ENCODE measurements at regions not wholly inside any gene's neighbourhood (a gene's known extent, or its start where the extent isn't known, plus 50 kb on each side); places are given as distances from the start of the nearest gene placed in this dataset.

- DNase-seq (ENCODE audit: extremely low spot score), result no peak
- H3K4me3 ChIP-seq, result no peak overlapping the region
- no peak for TF ChIP-seq EP300 (IDR thresholded peaks at IDR 0.05)
- no peak for TF ChIP-seq CTCF (IDR thresholded peaks at IDR 0.05)
- no peak for TF ChIP-seq POLR2AphosphoS5 (IDR thresholded peaks at IDR 0.05)
- no peak for TF ChIP-seq POLR2A (IDR thresholded peaks at IDR 0.05; ENCODE audit: low read depth)
- intact Hi-C loops (cut with DNase I), result no loop called here
- no peaks in the 10 kb centered on the region for H3K9me3 ChIP-seq
- no peak overlapping the region for H3K27ac ChIP-seq (replicated peaks in 1 of 4)
- no peaks in the 10 kb centered on the region for H3K4me1 ChIP-seq
- no peaks in the 10 kb centered on the region for H3K27me3 ChIP-seq
- H3K36me3 ChIP-seq, result no peaks in the 10 kb centered on the region
- 52% methylated on average over 2 of the region's 2 CpGs for WGBS
Measured at GRCh38 chr14:42299692-42300091, 693.0 kb downstream of the LRFN5 start.

- DNase-seq (ENCODE audit: extremely low spot score), result no peak
- WGBS, result 76% methylated on average over 1 of the region's 1 CpG
- Histone ChIP-seq H3K4me1 (no peaks in the 10 kb centered on the region), H3K27me3 (no peaks in the 10 kb centered on the region), H3K9me3 (no peaks in the 10 kb centered on the region), H3K4me3 (no peak overlapping the region), H3K36me3 (no peaks in the 10 kb centered on the region), H3K27ac (replicated peaks in 1 of 4) (no peak overlapping the region)
- intact Hi-C loops (cut with DNase I), result no loop called here
- no peak for TF ChIP-seq EP300 (IDR thresholded peaks at IDR 0.05)
- no peak for TF ChIP-seq POLR2A (IDR thresholded peaks at IDR 0.05; ENCODE audit: low read depth)
- TF ChIP-seq POLR2AphosphoS5 (IDR thresholded peaks at IDR 0.05), result no peak
Measured at GRCh38 chr14:42293180-42293579, 686.5 kb downstream of the LRFN5 start.

GRCh38 chr14:42277840-42278239, 671.2 kb downstream of the LRFN5 start:
- intact Hi-C loops (cut with DNase I), result no loop called here
- H3K27ac ChIP-seq (replicated peaks in 1 of 4), result no peak overlapping the region
- H3K4me3 ChIP-seq, result no peak overlapping the region
- H3K9me3 ChIP-seq, result peaks cover 0 to 3% (median 0%) of the 10 kb centered on the region in 4 donors
- H3K36me3 ChIP-seq, result no peaks in the 10 kb centered on the region
- WGBS, result 72% methylated on average over 2 of the region's 2 CpGs
- H3K27me3 ChIP-seq, result no peaks in the 10 kb centered on the region
- no peak for DNase-seq (ENCODE audit: extremely low spot score)
- TF ChIP-seq POLR2A (IDR thresholded peaks at IDR 0.05; ENCODE audit: low read depth) (no peak), EP300 (IDR thresholded peaks at IDR 0.05) (no peak), CTCF (IDR thresholded peaks at IDR 0.05) (no peak), POLR2AphosphoS5 (IDR thresholded peaks at IDR 0.05) (no peak)
- H3K4me1 ChIP-seq, result no peaks in the 10 kb centered on the region

GRCh38 chr14:42269234-42269633, 662.6 kb downstream of the LRFN5 start:
- no peaks in the 10 kb centered on the region for H3K9me3 ChIP-seq
- H3K4me3 ChIP-seq, result no peak overlapping the region
- no peaks in the 10 kb centered on the region for H3K36me3 ChIP-seq
- no peak for DNase-seq (ENCODE audit: extremely low spot score)
- intact Hi-C loops (cut with DNase I), result no loop called here
- H3K27me3 ChIP-seq, result no peaks in the 10 kb centered on the region
- WGBS, result 79% methylated on average over 1 of the region's 1 CpG
- H3K4me1 ChIP-seq, result no peaks in the 10 kb centered on the region
- no peak overlapping the region for H3K27ac ChIP-seq (replicated peaks in 1 of 4)
- TF ChIP-seq POLR2A (IDR thresholded peaks at IDR 0.05; ENCODE audit: low read depth) (no peak), CTCF (IDR thresholded peaks at IDR 0.05) (no peak), POLR2AphosphoS5 (IDR thresholded peaks at IDR 0.05) (no peak), EP300 (IDR thresholded peaks at IDR 0.05) (no peak)

- H3K27me3 ChIP-seq, result no peaks in the 10 kb centered on the region
Measured at GRCh38 chr14:42248131-42248530, 641.5 kb downstream of the LRFN5 start.

More at GRCh38 chr14:42248131-42248530, 641.5 kb downstream of the LRFN5 start:
- DNase-seq (ENCODE audit: extremely low spot score), result no peak
- intact Hi-C loops (cut with DNase I), result no loop called here
- no peaks in the 10 kb centered on the region for H3K4me1 ChIP-seq
- WGBS, result 85% methylated on average over 2 of the region's 2 CpGs
- H3K36me3 ChIP-seq, result no peaks in the 10 kb centered on the region
- H3K4me3 ChIP-seq, result no peak overlapping the region
- no peaks in the 10 kb centered on the region for H3K9me3 ChIP-seq
- TF ChIP-seq EP300 (IDR thresholded peaks at IDR 0.05), result no peak
- no peak for TF ChIP-seq POLR2A (IDR thresholded peaks at IDR 0.05; ENCODE audit: low read depth)
- TF ChIP-seq CTCF (IDR thresholded peaks at IDR 0.05), result no peak
- no peak for TF ChIP-seq POLR2AphosphoS5 (IDR thresholded peaks at IDR 0.05)
- H3K27ac ChIP-seq (replicated peaks in 1 of 4), result no peak overlapping the region
